ENCODE measurements at regions not wholly inside any gene's neighbourhood (a gene's known extent, or its start where the extent isn't known, plus 50 kb on each side); places are given as distances from the start of the nearest gene placed in this dataset.

- no peak overlapping the region for H3K27ac Mint-ChIP-seq
- no peaks in the 10 kb centered on the region for H3K36me3 Mint-ChIP-seq (ENCODE audit: low read depth)
- H3K9me3 ChIP-seq (ENCODE audit: control insufficient read depth, low read length, poor library complexity, severe bottlenecking): no peaks in the 10 kb centered on the region
- DNase-seq (no peak), ATAC-seq (no peak)
- H3K4me3 Mint-ChIP-seq: no peak overlapping the region
- H3K4me1 Mint-ChIP-seq: no peaks in the 10 kb centered on the region
- no peaks in the 10 kb centered on the region for H3K27me3 Mint-ChIP-seq
Measured at GRCh38 chr7:117960351-117960750, 87.1 kb upstream of the CTTNBP2 start.

DNA sequence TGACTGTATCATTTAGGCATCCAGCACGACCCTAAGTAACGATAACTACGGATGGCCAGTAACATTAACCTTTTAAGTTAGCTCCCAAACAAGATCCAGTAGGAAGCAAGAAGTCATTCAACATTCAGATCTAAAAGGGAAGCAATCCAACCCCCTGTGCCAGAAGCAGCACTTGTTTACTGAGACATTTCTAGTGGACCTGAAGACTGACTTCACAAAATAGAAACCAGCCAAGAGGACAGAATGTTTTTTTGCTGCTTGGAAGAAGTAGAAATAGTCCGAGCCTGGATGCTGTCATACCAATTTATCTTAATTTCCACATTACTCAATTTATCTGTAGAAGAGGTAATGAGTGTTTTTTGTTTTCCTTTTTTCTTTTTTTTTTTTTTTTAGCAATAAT is 88.0 kb upstream of the CTTNBP2 start:
- Mint-ChIP-seq H3K27me3 (no peaks in the 10 kb centered on the region), H3K4me1 (no peaks in the 10 kb centered on the region), H3K36me3 (ENCODE audit: low read depth) (no peaks in the 10 kb centered on the region), H3K4me3 (no peak overlapping the region), H3K27ac (no peak overlapping the region)
- ATAC-seq: no peak
- no peak for DNase-seq
- H3K9me3 ChIP-seq (ENCODE audit: control insufficient read depth, low read length, poor library complexity, severe bottlenecking): no peaks in the 10 kb centered on the region

DNA sequence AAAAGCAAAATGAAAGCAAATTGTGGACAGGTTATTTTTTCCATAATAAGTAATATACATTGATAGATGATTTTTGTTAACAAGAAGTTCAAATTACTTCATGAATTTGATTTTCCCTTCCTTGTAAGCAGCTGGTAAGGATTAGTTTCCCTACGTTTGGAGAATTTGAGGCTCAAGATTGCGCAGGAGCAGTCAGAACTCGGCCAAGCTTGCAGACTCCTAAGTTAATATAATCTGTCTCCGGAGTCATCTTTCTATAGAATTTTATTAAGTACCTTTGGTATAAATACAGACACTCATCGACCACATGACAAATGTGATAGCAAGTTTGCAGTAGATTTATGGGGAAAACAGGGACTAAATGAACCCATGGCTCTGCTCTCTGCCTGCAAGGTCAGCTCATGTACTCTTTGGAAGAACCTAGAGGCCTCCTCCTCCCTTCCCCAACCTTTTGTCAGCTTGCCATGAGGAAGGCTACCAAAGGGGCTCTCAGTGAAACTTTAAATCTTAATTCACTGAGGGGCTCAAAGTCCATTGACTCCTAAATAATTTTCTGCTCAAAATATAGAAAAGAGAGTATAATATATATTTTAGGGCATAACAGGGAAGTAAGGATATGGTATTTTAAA is 89.2 kb upstream of the CTTNBP2 start:
- ATAC-seq (no peak), DNase-seq (no peak)
- Mint-ChIP-seq H3K4me3 (no peak overlapping the region), H3K4me1 (no peaks in the 10 kb centered on the region), H3K36me3 (ENCODE audit: low read depth) (no peaks in the 10 kb centered on the region), H3K27me3 (no peaks in the 10 kb centered on the region), H3K27ac (no peak overlapping the region)
- H3K9me3 ChIP-seq (ENCODE audit: control insufficient read depth, low read length, poor library complexity, severe bottlenecking): no peaks in the 10 kb centered on the region

GRCh38 chr7:117963264-117964197 is 90.3 kb upstream of the CTTNBP2 start:
- no peak overlapping the region for H3K4me3 Mint-ChIP-seq
- H3K36me3 Mint-ChIP-seq (ENCODE audit: low read depth): no peaks in the 10 kb centered on the region
- no peaks in the 10 kb centered on the region for H3K4me1 Mint-ChIP-seq
- no peak overlapping the region for H3K27ac Mint-ChIP-seq
- no peak for DNase-seq
- no peaks in the 10 kb centered on the region for H3K27me3 Mint-ChIP-seq
- H3K9me3 ChIP-seq (ENCODE audit: control insufficient read depth, low read length, poor library complexity, severe bottlenecking): no peaks in the 10 kb centered on the region
- ATAC-seq: no peak

GRCh38 chr7:117970801-117971200 is 97.6 kb upstream of the CTTNBP2 start:
- no peaks in the 10 kb centered on the region for H3K36me3 Mint-ChIP-seq (ENCODE audit: low read depth)
- H3K4me1 Mint-ChIP-seq: no peaks in the 10 kb centered on the region
- no peak for DNase-seq
- no peak overlapping the region for H3K27ac Mint-ChIP-seq
- no peak for ATAC-seq
- H3K4me3 Mint-ChIP-seq: no peak overlapping the region
- H3K27me3 Mint-ChIP-seq: no peaks in the 10 kb centered on the region
- H3K9me3 ChIP-seq (ENCODE audit: control insufficient read depth, low read length, poor library complexity, severe bottlenecking): no peaks in the 10 kb centered on the region

- ATAC-seq: no peak
Measured at GRCh38 chr7:117971556-117972244, 98.5 kb upstream of the CTTNBP2 start.

DNA sequence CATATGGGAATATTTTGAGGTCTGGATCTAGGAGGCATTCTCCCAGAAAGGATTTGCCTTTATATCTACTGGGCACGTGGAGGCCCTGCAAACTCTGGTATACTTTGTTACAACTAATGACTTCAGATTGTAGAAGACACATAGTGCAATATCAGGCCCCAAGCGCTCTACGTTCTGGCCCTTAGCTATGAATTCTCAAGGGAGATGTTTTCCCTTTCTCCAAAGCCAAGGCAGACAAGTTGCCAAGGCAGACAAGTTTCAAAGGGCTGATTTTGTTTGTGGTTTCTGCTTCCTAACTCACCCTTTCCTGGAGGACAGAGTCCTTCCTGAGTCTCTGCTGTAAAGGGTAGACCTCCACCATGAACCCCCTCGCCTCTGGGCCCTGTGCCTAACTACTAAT is 99.4 kb upstream of the CTTNBP2 start:
- no peak for ATAC-seq
- Mint-ChIP-seq H3K4me3 (no peak overlapping the region), H3K27ac (no peak overlapping the region), H3K36me3 (ENCODE audit: low read depth) (no peaks in the 10 kb centered on the region), H3K27me3 (no peaks in the 10 kb centered on the region), H3K4me1 (no peaks in the 10 kb centered on the region)
- no peak for DNase-seq
- H3K9me3 ChIP-seq (ENCODE audit: control insufficient read depth, low read length, poor library complexity, severe bottlenecking): no peaks in the 10 kb centered on the region

More at GRCh38 chr7:117971556-117972244, 98.5 kb upstream of the CTTNBP2 start:
- Mint-ChIP-seq H3K4me3 (no peak overlapping the region), H3K4me1 (no peaks in the 10 kb centered on the region), H3K36me3 (ENCODE audit: low read depth) (no peaks in the 10 kb centered on the region), H3K27ac (no peak overlapping the region), H3K27me3 (no peaks in the 10 kb centered on the region)
- no peaks in the 10 kb centered on the region for H3K9me3 ChIP-seq (ENCODE audit: control insufficient read depth, low read length, poor library complexity, severe bottlenecking)
- no peak for DNase-seq

DNA sequence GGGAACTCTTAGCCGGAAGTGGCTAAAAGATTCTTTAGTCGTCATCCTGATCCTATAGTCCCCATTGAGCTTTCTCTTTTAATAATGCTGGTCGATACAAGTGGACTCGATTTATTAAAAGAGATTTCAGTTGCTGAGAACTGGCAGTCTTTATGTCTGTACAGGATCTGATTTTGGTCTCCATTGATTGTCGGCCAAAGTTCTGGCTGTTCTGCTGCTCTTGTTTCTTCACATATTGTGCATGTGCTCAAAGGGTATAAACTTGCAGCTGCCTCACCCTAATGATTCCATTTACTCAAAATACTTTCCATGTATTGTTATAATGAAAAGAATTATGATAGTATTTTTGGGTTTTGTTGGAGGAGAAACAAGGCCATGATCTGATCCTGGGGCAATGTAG is 100.7 kb upstream of the CTTNBP2 start:
- Mint-ChIP-seq H3K4me1 (no peaks in the 10 kb centered on the region), H3K27me3 (no peaks in the 10 kb centered on the region), H3K27ac (no peak overlapping the region), H3K4me3 (no peak overlapping the region), H3K36me3 (ENCODE audit: low read depth) (no peaks in the 10 kb centered on the region)
- ATAC-seq (no peak), DNase-seq (no peak)
- H3K9me3 ChIP-seq (ENCODE audit: control insufficient read depth, low read length, poor library complexity, severe bottlenecking): no peaks in the 10 kb centered on the region

DNA sequence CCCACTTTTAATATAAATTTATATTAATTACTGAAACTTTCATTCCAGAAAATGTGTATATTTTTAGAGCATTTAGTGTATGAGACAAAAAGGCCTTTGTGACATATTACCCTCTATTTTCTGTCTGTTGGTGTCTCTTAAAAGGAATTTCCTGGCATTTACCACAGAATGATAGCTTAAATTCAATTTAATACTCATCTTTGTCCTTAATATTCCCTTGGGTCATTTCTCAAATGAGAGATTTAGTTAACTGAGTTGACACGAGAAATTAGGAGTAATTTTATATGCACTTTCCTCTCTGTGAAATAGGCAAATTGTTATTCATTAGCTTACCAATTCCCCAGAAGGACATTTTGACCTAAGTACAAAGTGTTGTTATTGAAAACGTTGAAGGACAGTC is 101.7 kb upstream of the CTTNBP2 start:
- Mint-ChIP-seq H3K27me3 (no peaks in the 10 kb centered on the region), H3K4me3 (no peak overlapping the region), H3K4me1 (no peaks in the 10 kb centered on the region), H3K36me3 (ENCODE audit: low read depth) (no peaks in the 10 kb centered on the region), H3K27ac (no peak overlapping the region)
- DNase-seq (no peak), ATAC-seq (no peak)
- H3K9me3 ChIP-seq (ENCODE audit: control insufficient read depth, low read length, poor library complexity, severe bottlenecking): no peaks in the 10 kb centered on the region

GRCh38 chr7:117975476-117975875 is 102.2 kb upstream of the CTTNBP2 start:
- DNase-seq (no peak), ATAC-seq (no peak)
- H3K9me3 ChIP-seq (ENCODE audit: control insufficient read depth, low read length, poor library complexity, severe bottlenecking): no peaks in the 10 kb centered on the region
- Mint-ChIP-seq H3K27me3 (no peaks in the 10 kb centered on the region), H3K27ac (no peak overlapping the region), H3K4me3 (no peak overlapping the region), H3K4me1 (no peaks in the 10 kb centered on the region), H3K36me3 (ENCODE audit: low read depth) (no peaks in the 10 kb centered on the region)

DNA sequence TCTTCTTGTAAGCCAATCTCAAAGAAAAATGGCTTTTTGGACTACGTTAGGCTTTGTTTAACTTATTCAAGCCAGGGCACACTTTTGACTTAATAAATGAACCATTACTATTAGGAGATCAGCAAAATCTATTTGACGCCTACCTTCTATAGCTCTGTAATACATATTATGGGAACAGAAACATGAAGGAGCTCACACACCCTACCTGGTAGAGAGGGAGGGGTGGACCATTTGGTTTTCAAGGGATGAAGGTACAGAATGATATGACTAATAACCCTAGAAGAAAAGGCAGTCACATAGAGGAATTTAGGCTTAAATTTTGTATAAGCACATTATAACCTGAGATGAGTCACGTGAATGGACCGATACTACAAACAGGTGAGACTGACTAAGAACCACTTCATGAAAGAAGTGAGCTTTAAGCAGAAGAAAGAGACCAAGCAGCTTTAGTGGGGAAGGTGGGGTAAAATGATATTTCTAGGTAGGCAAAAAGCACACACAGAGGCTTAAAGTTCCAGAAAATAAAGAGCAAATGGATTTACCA is 106.8 kb upstream of the CTTNBP2 start:
- Mint-ChIP-seq H3K4me1 (no peaks in the 10 kb centered on the region), H3K27me3 (no peaks in the 10 kb centered on the region), H3K36me3 (ENCODE audit: low read depth) (no peaks in the 10 kb centered on the region), H3K4me3 (no peak overlapping the region), H3K27ac (no peak overlapping the region)
- DNase-seq: no peak
- no peak for ATAC-seq
- H3K9me3 ChIP-seq (ENCODE audit: control insufficient read depth, low read length, poor library complexity, severe bottlenecking): no peaks in the 10 kb centered on the region

DNA sequence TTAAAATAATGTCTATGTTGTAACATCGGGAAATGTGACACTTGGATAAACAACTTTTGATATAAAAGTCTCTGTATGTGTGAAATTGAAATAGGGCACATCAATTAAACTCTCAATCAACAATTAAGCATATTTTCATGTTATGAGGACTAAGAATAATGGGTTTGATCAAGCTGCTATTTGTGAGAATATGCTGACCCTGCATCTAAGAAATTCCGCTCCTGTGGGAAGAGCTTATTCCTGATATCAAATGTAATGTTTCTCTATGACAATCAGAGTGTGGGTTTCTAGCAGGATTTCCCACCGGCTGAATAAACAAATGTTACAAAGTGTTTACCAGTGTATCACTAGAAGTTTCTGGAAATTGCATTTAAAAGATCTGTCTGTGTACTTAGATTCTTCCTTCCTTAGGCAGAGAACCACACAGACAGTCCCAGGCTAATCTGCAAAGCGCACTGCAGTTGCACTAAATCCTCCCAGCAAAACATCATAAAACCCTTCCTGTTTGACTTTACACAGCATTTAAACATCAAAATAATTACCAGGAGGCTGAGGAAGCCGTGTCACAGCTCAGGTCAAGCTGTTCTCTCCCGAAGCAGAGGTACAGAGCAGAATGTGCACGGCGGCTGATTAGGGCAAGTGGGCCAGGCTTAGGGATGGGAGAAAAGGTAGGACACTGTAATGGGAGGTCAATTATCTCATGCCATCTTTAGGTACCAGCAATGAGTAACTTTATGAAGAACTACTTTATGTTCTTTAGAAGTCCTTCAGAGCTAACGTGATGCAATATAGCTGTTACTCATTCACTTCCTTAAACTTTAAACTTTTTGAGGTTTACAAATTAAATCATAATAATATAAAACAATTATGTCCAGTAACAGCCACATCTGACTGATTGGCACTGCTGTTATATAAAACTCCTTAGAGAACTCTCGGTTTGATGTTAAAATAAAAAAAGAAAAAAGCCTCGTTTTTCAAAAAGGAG is 109.1 kb upstream of the CTTNBP2 start:
- no peak for DNase-seq
- H3K36me3 Mint-ChIP-seq (ENCODE audit: low read depth): no peaks in the 10 kb centered on the region
- no peaks in the 10 kb centered on the region for H3K27me3 Mint-ChIP-seq
- H3K4me3 Mint-ChIP-seq: no peak overlapping the region
- no peaks in the 10 kb centered on the region for H3K4me1 Mint-ChIP-seq
- no peaks in the 10 kb centered on the region for H3K9me3 ChIP-seq (ENCODE audit: control insufficient read depth, low read length, poor library complexity, severe bottlenecking)
- no peak for ATAC-seq
- H3K27ac Mint-ChIP-seq: no peak overlapping the region
